GM12891 (cell line): ENCODE measurements at regions not wholly inside any gene's neighbourhood (a gene's known extent, or its start where the extent isn't known, plus 50 kb on each side); places are given as distances from the start of the nearest gene placed in this dataset.

Experiments
- DNase-seq: peaks from one replicate; pipeline ENCODE4 v3.0.0; 2011; ENCODE audit warnings: low spot score; ENCODE audit not compliant: insufficient read length
- FAIRE-seq: peaks from 2 replicates; lab custom pipeline; 2011; peaks lifted over from hg19 to GRCh38; lab: Jason Lieb, UNC
- PAX5 ChIP-seq: IDR thresholded peaks from 2 replicates; pipeline ENCODE4 v1.6.1; 2011; ENCODE audit warnings: low read length, moderate library complexity, mild to moderate bottlenecking; ENCODE audit not compliant: insufficient read depth, severe bottlenecking
- POLR2A ChIP-seq: IDR thresholded peaks from 2 replicates; pipeline ENCODE4 v1.6.1; 2011; ENCODE audit warnings: low read depth, low read length, control low read depth
- POLR2AphosphoS5 ChIP-seq: IDR thresholded peaks from 2 replicates; pipeline ENCODE4 v1.6.1; 2011; ENCODE audit warnings: low read depth, low read length, control low read depth
- POU2F2 ChIP-seq: IDR thresholded peaks from 2 replicates; pipeline ENCODE4 v1.6.1; 2011; ENCODE audit warnings: low read depth, mild to moderate bottlenecking, control low read depth, low read length, moderate library complexity
- SPI1 ChIP-seq: IDR thresholded peaks from 2 replicates; pipeline ENCODE4 v1.6.1; 2011; ENCODE audit warnings: low read depth, low read length, control low read depth
- TAF1 ChIP-seq: IDR thresholded peaks from 2 replicates; pipeline ENCODE4 v1.6.1; 2011; ENCODE audit warnings: low read depth, low read length, control low read depth

DNA sequence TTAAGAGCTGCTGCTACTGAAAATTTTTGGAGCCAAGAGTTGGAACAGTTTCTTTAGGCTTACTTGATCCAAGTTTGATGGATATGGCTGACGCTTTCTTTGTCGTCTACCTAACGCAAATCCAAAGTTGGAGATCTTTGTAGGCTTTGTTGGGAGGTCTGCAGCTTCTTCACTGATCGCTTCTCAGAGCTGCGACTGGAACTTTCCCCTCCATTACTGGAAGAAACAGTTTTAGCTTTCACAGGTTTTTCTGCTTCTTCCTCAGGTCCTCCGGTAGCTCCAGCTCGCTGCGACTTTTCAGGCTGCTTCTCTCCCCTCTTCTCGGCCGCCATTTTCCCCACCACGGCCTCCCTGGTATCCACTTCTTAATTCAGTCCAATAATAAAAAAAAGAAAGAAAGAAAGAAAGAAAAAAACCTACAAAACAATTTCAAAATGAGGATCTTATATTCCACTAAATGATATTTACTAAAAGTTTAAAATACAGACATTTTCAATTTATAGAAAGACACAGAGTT, 178.1 kb upstream of the HMGA2 start:
- FAIRE-seq: no peak

GRCh38 chr12:65647074-65647473, 177.2 kb upstream of the HMGA2 start:
- DNase-seq (no peak), FAIRE-seq (no peak)
- TF ChIP-seq POU2F2 (no peak), POLR2AphosphoS5 (no peak), SPI1 (no peak), PAX5 (no peak), POLR2A (no peak), TAF1 (no peak)

More for the DNA sequence above, 178.1 kb upstream of the HMGA2 start:
- no peak for DNase-seq
- TF ChIP-seq POLR2A (no peak), PAX5 (no peak), TAF1 (no peak), POLR2AphosphoS5 (no peak), POU2F2 (no peak), SPI1 (no peak)

DNA sequence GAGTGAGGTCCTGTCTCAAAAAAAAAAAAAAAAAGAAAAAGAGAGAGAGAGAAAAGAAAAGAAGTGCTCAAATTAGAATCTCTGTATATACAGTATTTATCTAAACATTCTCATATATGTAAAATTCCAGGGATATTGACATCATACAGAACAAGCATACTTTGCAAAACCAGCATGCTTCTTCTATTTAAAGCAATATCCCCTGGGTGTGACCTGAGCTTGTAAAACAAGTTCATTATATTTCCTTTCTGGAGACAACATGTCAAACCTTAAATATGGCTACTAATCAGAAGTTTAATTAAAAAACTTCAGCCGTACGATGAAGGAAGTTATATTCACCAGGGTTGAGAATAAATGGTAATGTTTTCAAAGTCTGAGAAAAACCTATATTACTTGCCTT, 175.8 kb upstream of the HMGA2 start:
- FAIRE-seq: no peak
- no peak for DNase-seq
- TF ChIP-seq SPI1 (no peak), POU2F2 (no peak), POLR2AphosphoS5 (no peak), POLR2A (no peak), PAX5 (no peak), TAF1 (no peak)

DNA sequence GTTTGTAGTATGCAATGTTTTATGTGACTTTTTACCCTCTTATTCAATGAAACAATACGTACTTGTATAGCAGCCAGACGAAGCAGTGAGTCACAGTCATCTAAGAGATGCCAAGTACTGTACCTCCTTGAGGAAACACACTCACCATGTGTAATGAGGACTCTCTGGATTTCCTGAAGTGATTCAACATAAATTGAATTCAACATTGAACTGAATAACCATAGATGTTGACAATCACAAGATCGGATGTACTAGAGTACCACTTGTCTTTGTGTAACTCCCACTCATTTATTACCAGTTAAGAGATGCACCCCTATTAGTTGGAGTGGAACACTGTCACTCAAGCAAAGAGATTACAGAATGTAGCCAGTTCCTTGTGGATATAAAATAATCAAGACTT, 175.2 kb upstream of the HMGA2 start:
- DNase-seq: no peak
- no peak for FAIRE-seq

GRCh38 chr12:65651060-65651459, 173.2 kb upstream of the HMGA2 start:
- FAIRE-seq (no peak), DNase-seq (no peak)
- TF ChIP-seq SPI1 (no peak), TAF1 (no peak), PAX5 (no peak), POU2F2 (no peak), POLR2A (no peak), POLR2AphosphoS5 (no peak)

More for the DNA sequence above, 175.2 kb upstream of the HMGA2 start:
- TF ChIP-seq POLR2AphosphoS5 (no peak), PAX5 (no peak), SPI1 (no peak), POU2F2 (no peak), POLR2A (no peak), TAF1 (no peak)

DNA sequence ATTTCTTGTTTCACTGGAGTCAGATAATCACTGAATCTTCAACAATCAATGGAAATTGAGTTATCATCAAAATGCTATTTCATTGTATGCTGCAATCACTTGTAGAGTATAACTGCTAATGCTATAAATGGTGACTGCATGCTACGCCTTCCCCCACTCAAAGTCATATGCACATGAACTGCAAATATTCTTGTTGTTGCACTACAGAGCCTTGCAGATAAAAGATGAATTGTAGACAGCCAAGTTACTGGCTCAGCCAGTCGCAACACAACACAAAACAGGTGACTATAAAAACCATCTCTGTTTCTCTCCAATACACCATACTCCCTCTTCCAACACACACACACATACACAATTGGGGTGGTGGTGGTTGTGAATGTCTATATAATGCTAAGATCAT, 171.0 kb upstream of the HMGA2 start:
- FAIRE-seq (no peak), DNase-seq (no peak)
- TF ChIP-seq SPI1: no peak
- TF ChIP-seq POLR2AphosphoS5: no peak
- no peak for TF ChIP-seq POLR2A
- TF ChIP-seq TAF1: no peak
- no peak for TF ChIP-seq PAX5
- no peak for TF ChIP-seq POU2F2

DNA sequence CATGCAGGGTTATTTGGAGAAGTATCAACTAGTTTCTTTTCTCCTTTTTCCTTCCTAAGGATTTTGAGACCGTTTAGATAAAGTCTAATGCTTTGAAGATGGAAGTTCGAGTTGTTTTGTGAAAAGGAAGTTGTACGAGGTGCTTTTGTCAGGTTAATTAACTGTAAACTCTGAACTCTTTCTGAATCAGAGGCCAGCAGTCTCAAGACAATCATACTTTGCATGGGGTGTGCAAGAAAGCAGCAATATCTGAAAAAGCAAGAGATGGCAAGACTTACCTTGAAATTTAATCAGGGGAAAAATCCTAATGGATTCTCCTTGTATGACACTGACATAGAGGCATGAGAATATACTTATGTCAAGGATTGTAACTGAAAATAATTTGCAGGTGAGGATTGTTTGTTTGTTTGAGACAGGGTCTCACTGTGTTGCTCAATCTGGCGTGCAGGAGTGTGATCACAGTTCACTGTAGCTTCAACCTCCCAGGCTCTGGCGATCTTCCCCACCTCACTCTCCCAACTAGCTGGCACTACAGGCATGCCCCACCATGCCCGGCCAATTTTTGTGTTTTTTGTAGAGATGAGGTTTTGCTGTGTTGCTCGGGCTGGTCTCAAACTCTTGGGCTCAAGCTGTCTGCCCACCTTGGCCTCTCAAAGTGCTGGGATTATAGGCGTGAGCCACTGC, 170.2 kb upstream of the HMGA2 start:
- TF ChIP-seq SPI1: no peak
- TF ChIP-seq POLR2A: no peak
- no peak for TF ChIP-seq POU2F2
- no peak for TF ChIP-seq POLR2AphosphoS5
- TF ChIP-seq PAX5: no peak
- no peak for TF ChIP-seq TAF1
- no peak for FAIRE-seq
- no peak for DNase-seq

GRCh38 chr12:65655074-65655493, 169.2 kb upstream of the HMGA2 start:
- TF ChIP-seq POU2F2 (no peak), PAX5 (no peak), POLR2AphosphoS5 (no peak), POLR2A (no peak), SPI1 (no peak), TAF1 (no peak)
- no peak for FAIRE-seq

DNA sequence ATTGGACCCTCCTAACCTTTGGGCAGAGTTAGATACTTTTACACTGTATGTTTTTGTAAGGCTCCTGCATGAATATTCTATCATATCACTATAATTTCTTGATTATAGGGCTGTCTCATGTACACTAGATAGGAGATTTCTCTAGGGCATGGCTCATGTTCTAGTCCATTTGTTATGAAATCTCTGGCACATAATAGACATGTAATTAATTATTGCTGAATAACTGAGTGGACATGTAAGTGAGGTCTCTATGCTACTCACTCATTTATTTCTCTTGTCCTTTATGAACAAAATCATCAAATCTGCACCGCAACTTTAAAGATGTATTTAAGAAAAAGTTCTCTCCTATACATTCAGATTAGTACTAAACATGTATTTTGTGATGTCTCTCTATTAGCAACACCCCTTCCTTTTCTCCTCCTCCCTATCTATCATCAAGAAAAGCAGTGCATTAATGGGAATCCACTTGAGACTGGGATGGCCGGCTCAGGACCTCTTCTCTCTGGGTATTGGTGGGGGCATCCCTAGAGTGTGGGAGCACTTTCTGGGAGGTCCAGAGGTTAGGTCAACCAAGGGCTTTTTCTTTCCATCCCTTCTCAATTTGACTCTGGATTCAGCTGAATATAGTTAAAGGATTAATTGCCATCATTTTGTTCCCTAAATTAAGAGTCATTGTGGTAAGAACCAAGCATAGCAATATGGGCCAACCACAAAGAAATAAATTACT, 168.0 kb upstream of the HMGA2 start:
- no peak for FAIRE-seq
- TF ChIP-seq SPI1: no peak
- no peak for TF ChIP-seq POU2F2
- TF ChIP-seq TAF1: no peak
- TF ChIP-seq POLR2A: no peak
- no peak for TF ChIP-seq PAX5
- no peak for TF ChIP-seq POLR2AphosphoS5

More at GRCh38 chr12:65655074-65655493, 169.2 kb upstream of the HMGA2 start:
- no peak for DNase-seq

More for the DNA sequence above, 168.0 kb upstream of the HMGA2 start:
- no peak for DNase-seq
